A673 (cell line): ENCODE measurements at regions not wholly inside any gene's neighbourhood (a gene's known extent, or its start where the extent isn't known, plus 50 kb on each side); places are given as distances from the start of the nearest gene placed in this dataset.

Experiments used
- BruUV-seq: library from RNA; stranded (reverse); fragments of 400-500 nt; replicated peaks from 2 replicates; lab custom pipeline; 2021; lab: Mats Ljungman, UMichigan
- CTCF ChIA-PET: fragments of 300-600 bp; sonication (Branson Sonifier 250); formaldehyde crosslinking; loops from one replicate; lab custom pipeline; 2022; ENCODE audit warnings: antibody characterized with exemption; lab: Charles Lee
- POLR2A ChIA-PET: fragments of 300-600 bp; sonication (Branson Sonifier 250); formaldehyde crosslinking; loops from one replicate; lab custom pipeline; 2022; ENCODE audit warnings: antibody characterized with exemption; ENCODE audit not compliant: low non-redundant PET; lab: Charles Lee
- DNase-seq: peaks from one replicate; pipeline ENCODE4 v3.0.0-alpha.2; 2015; ENCODE audit warnings: low spot score
- H3K27ac ChIP-seq: fragments of 200-600 bp; sonication (generic); 2 replicates; pipeline ENCODE4 v1.5.1; 2016; ENCODE audit warnings: mixed run types, low read depth, mild to moderate bottlenecking, mixed read lengths, antibody characterized with exemption, low read length; ENCODE audit not compliant: poor library complexity, severe bottlenecking
- H3K27me3 ChIP-seq: fragments of 200-600 bp; sonication (generic); replicated peaks from 2 replicates; pipeline ENCODE4 v1.6.1; 2017; ENCODE audit warnings: mixed run types, low read depth, mild to moderate bottlenecking, mixed read lengths, antibody characterized with exemption, low read length; ENCODE audit not compliant: insufficient read depth, poor library complexity
- H3K36me3 ChIP-seq: fragments of 200-600 bp; sonication (generic); 2 replicates; pipeline ENCODE4 v1.6.1; 2016; ENCODE audit warnings: mixed run types, mild to moderate bottlenecking, mixed read lengths, antibody characterized with exemption, low read length; ENCODE audit not compliant: insufficient read depth, poor library complexity, severe bottlenecking
- H3K4me1 ChIP-seq: fragments of 200-600 bp; sonication (generic); 2 replicates; pipeline ENCODE4 v1.6.1; 2017; ENCODE audit warnings: mixed run types, mild to moderate bottlenecking, mixed read lengths, antibody characterized with exemption, low read length; ENCODE audit not compliant: insufficient read depth, poor library complexity, severe bottlenecking
- H3K4me3 ChIP-seq: fragments of 200-600 bp; sonication (generic); 2 replicates; pipeline ENCODE4 v1.5.1; 2016; ENCODE audit warnings: low read depth, mixed run types, mild to moderate bottlenecking, mixed read lengths, low read length; ENCODE audit not compliant: poor library complexity, severe bottlenecking
- H3K9me3 ChIP-seq: fragments of 200-600 bp; sonication (generic); 2 replicates; pipeline ENCODE4 v1.6.1; 2016; ENCODE audit warnings: mixed run types, low read depth, mild to moderate bottlenecking, mixed read lengths, antibody characterized with exemption, low read length; ENCODE audit not compliant: poor library complexity, severe bottlenecking
- EZH2 ChIP-seq: fragments of 200-600 bp; sonication (generic); IDR thresholded peaks from 2 replicates; pipeline ENCODE4 v1.6.1; 2017; ENCODE audit warnings: borderline replicate concordance, low read depth, mild to moderate bottlenecking, mixed read lengths, antibody characterized with exemption, low read length; ENCODE audit not compliant: poor library complexity, severe bottlenecking
- intact Hi-C: fragments of 100-400 bp; cut with micrococcal nuclease; formaldehyde crosslinking; loops from one replicate; pipeline ENCODE4 v1.10.0; 2022; ENCODE audit not compliant: unreplicated experiment
- TF ChIP-seq, protein P1 (sequence below): fragments of 300-800, 200-600 bp; sonication (generic); conservative IDR thresholded peaks from 2 replicates; pipeline ENCODE4 v1.5.1; 2017; ENCODE audit warnings: low read depth, mild to moderate bottlenecking, antibody characterized with exemption, low read length, moderate library complexity, mixed read lengths

DNA sequence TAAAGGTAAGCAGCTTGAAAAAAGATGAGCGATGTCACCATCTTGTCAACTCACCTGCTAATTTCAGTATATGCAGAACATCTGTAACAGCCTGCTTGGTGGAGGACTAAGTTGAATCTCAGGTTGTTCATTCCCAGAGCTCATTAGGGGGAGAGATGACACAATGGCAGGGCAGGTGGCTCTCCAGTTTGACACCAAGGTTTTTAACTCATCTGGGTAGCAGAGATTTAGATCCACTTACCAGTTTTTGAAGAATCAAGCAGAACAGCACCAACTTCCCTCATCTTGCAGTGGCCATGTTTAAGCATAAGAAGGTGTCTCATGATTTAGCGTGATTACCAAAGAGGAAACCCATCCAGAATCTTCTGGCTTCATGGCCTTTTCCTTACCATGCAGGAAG, 168.3 kb downstream of the TSHZ3 start:
- DNase-seq, result no peak
- TF ChIP-seq EZH2, result no peak
- no peaks in the 10 kb centered on the region for H3K36me3 ChIP-seq
- ChIA-PET CTCF (no interaction called here), POLR2A (no interaction called here)
- no peaks in the 10 kb centered on the region for H3K4me1 ChIP-seq
- H3K4me3 ChIP-seq, result no peak overlapping the region
- no peaks in the 10 kb centered on the region for H3K27me3 ChIP-seq
- H3K9me3 ChIP-seq, result no peaks in the 10 kb centered on the region
- no peak overlapping the region for H3K27ac ChIP-seq
- no TSS peak for BruUV-seq
- intact Hi-C loops, result no loop called here

GRCh38 chr19:31179471-31179852, 169.8 kb downstream of the TSHZ3 start:
- no peaks in the 10 kb centered on the region for H3K27me3 ChIP-seq
- ChIA-PET POLR2A (no interaction called here), CTCF (no interaction called here)
- H3K4me3 ChIP-seq, result no peak overlapping the region
- H3K27ac ChIP-seq, result no peak overlapping the region
- TF ChIP-seq, protein P1, sequence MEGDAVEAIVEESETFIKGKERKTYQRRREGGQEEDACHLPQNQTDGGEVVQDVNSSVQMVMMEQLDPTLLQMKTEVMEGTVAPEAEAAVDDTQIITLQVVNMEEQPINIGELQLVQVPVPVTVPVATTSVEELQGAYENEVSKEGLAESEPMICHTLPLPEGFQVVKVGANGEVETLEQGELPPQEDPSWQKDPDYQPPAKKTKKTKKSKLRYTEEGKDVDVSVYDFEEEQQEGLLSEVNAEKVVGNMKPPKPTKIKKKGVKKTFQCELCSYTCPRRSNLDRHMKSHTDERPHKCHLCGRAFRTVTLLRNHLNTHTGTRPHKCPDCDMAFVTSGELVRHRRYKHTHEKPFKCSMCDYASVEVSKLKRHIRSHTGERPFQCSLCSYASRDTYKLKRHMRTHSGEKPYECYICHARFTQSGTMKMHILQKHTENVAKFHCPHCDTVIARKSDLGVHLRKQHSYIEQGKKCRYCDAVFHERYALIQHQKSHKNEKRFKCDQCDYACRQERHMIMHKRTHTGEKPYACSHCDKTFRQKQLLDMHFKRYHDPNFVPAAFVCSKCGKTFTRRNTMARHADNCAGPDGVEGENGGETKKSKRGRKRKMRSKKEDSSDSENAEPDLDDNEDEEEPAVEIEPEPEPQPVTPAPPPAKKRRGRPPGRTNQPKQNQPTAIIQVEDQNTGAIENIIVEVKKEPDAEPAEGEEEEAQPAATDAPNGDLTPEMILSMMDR, result no peak
- H3K9me3 ChIP-seq, result no peaks in the 10 kb centered on the region
- intact Hi-C loops, result no loop called here
- no peaks in the 10 kb centered on the region for H3K36me3 ChIP-seq
- no peak for DNase-seq
- no peaks in the 10 kb centered on the region for H3K4me1 ChIP-seq
- no TSS peak for BruUV-seq

DNA sequence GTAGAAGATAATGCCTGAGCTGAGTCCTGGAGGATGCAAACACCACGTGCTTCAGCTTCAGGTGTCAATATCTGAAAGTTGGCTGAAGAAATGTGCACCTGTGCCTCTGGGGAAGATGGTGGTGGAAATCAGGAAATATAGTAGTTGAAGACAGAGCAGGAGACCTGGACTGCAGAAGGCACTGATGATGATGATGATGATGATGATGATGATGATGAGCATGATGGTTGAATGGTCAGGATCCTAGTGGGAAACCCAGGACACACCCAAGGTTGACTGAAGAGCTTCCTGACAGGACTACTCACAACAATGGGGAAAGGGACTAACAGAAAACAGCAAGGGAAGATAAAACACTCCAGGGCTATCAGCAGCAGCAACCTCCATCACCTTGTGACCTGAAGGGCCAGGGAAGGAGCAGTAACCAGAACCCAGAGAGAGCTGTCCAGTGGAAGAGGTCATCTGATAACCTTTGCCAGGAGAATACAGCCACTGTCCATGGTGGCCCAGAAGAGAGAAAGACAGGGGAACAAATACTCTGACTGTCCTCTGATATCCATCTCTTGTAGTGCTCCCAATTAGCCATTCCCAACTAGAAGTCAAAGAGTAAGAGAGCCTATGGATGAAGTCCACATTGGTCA, 170.3 kb downstream of the TSHZ3 start:
- Histone ChIP-seq H3K4me1 (no peaks in the 10 kb centered on the region), H3K27me3 (no peaks in the 10 kb centered on the region), H3K4me3 (no peak overlapping the region), H3K36me3 (no peaks in the 10 kb centered on the region), H3K27ac (no peak overlapping the region), H3K9me3 (no peaks in the 10 kb centered on the region)
- DNase-seq, result no peak
- ChIA-PET CTCF (no interaction called here), POLR2A (no interaction called here)
- no peak for TF ChIP-seq EZH2
- TF ChIP-seq, protein P1, result no peak
- intact Hi-C loops, result no loop called here
- no TSS peak for BruUV-seq

DNA sequence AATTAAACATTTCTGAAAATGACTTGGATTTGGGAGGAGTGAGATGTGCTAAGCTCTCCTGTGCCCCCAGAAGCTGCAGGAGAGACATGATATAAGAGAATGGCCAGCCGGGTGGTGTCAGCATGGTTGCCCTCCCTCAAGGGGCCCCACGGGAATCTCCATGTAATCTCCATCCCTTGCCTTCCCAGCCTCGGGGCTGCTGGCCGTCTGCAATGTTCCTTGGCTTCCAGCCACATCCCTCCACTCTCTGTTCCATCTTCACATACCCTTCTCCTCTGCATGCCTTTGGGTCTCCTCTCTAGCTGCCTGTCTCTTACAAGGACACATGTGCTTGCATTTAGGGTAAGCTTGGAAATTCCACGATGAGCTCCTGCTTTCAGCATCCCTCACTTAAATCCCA, 172.0 kb downstream of the TSHZ3 start:
- POLR2A ChIA-PET, result interaction anchor here (0.6 kb wide), 1 partner anchor 154 kb away, joined by 5 read pairs; no protein-coding TSS in a partner anchor
- Histone ChIP-seq H3K27ac (no peak overlapping the region), H3K9me3 (no peaks in the 10 kb centered on the region), H3K4me3 (no peak overlapping the region), H3K27me3 (no peaks in the 10 kb centered on the region), H3K36me3 (no peaks in the 10 kb centered on the region), H3K4me1 (no peaks in the 10 kb centered on the region)
- no peak for DNase-seq
- no peak for TF ChIP-seq EZH2
- TF ChIP-seq, protein P1, result no peak
- intact Hi-C loops, result no loop called here
- no TSS peak for BruUV-seq
- CTCF ChIA-PET, result no interaction called here
